ENCODE measurements at regions not wholly inside any gene's neighbourhood (a gene's known extent, or its start where the extent isn't known, plus 50 kb on each side); places are given as distances from the start of the nearest gene placed in this dataset.

DNA sequence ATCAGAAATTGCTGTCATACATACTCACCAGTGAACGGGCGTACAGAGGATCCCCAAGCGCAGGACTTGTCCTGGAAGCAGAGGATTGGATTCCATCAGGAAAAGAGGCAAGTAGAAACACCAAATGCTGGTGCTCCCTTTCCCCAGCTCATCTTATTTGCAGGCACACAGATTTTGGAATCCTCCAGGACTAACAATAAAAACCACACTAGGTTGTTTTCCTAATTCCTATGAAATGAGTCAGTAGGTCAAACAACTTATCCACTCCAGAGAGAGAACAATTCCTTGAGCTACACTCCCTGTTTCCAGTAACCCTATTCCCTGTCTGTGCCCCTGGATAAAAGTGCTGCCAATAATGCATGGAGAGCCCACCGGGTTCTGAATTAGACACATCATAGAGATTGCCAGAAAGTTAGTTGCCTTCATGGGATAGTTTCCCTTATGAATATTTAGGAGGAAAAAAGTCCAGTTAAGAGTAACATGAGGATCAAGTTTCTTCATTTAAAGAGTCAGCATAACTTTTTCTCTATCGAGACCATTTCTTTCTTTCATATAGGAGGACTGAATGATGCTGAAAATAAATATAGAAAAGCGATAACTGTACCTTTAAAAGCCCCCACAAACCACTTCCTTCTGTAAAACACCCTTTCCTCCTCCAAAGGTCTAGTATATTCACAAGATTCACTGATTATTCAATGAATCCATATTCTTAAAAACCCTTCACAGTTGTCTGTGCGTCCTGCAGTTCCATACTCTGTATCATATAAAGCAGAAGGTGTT lies 178.3 kb upstream of the KLF14 start:
- peak in 2 of 3 donors; percentile 43 to 74 for DNase-seq

- DNase-seq, result peak; percentile 56 to 95 (median 74)
These were observed 179.0 kb upstream of the KLF14 start for GRCh38 chr7:130912862-130913638.

DNA sequence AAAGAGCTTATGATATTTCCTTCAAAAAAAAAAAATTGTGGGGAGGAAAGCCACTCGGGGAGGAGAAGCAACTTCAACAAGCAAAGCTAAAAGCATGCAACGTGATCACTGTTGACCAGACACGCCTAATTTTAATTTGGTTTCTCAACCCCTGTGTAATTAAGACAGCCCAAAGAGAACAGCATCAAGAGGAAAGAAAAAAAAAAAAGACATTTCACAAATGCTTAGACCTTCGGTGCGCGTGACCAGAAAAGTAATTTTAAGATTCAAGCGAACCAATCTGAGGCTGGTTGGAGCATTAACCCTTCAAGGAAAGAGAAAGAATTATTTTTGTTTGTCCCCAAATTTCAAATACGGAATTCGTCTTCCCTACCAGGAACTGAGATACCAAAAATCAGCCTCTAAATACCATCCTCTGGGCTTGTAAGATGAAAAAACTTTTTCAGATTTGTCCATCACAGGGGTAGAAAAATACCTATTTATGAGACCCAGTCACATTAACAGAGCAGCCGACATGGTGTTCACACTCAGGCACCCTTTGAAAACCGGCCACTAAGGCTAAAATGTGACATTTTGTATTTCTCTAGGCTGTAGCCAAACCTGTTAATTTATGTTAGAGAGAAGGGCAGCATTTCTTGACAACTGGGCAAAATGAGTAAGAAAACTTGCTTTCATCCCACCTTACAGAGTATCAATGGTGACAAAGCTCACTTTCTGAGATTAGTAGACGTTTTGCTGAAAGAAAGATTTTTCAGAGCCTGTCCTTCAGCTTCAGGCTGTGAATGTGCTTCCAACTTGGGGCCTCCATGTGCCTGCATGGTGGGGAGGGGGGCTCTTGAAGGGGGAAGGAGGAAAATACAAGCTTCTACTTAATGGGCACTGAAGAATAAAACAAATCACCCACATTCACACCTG lies 179.9 kb upstream of the KLF14 start:
- no peak for DNase-seq

- DNase-seq, result no peak
These were observed 180.7 kb upstream of the KLF14 start for GRCh38 chr7:130914554-130915294.

- no peak for DNase-seq
These were observed 183.7 kb upstream of the KLF14 start for GRCh38 chr7:130917669-130918128.

DNA sequence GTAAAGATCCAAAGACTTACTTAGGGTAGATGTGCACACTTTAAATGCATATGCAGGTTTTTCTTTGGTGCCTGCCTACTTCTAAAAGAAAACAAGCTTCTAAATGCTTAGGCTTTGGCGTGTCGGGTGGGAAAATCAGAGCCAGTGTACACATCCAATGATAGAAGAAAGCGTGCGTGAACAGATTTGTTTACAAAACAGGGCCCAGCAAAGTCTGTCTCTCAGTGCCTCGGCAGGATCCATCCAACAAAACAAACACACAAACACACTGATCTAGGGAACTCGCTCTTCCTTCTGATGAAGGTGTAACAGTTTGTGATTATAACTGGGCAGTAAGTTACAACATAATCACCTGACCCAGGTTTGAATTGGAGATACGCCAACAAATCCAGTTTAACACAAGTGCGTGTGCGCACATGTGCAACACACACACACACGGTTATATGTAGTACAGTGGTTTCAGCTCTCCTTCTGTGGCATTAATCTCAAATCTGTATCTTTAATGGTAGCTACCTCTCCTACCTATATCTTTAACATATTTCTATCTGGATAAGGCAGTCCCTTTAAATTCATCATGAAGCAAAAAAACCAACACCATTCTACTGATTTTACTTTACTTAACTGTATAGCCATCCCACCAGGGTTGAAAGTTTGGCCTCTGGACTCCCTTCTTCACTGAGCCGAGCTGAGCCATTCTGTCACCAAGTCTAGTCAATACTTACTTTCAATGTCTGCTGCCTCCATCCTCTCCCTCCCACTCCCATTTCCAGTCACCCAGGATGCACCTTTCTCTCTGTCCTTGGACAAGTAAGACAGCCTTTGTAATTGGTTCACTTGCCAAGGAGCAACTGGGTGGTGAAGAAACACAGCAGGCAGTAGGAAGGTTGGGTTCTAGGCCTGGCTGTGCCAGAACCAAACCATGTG lies 184.4 kb upstream of the KLF14 start:
- DNase-seq, result no peak

DNA sequence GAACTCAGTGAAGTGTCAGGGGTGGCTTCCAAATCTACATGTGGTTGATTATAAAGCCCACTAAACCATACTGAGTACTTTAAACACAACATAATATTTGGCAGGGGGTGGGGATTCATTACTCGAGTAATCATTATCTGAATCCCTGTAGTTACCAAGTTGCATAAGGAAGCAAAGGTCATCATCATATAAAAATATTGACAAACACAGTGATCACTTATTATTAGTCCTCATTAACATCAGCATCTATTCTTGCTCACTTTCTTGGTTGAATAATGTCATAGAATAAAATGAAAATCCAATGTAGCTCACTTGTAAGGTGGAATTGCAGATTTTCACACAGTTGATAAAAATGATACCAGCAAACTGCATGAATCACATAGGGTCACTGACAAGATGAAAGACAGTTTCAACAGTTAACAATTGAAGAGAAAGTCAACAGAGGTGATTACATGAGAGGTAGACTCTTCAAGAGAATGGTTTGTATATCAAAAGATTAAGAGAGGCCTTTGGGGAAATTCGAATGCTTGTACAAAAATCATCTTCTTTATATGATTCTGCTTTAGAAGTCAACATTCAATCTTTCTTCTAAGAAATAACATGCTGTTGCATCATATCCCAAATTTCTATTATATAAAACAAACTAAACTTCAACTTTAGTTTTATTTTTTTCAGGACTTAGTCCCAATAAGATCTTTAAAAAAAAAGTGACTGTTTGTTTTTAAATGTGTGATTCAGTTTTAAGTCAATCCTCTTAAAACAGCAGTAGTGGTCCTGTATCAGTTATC lies 185.5 kb upstream of the KLF14 start:
- DNase-seq, result no peak

GRCh38 chr7:130920122-130920521 lies 186.1 kb upstream of the KLF14 start:
- DNase-seq, result no peak

- peak in 1 of 3 donors; percentile 69 for DNase-seq
These were observed 187.6 kb upstream of the KLF14 start for GRCh38 chr7:130921391-130922180.

- DNase-seq, result no peak
These were observed 188.5 kb upstream of the KLF14 start for GRCh38 chr7:130922206-130923112.

- DNase-seq, result no peak
These were observed 189.4 kb upstream of the KLF14 start for GRCh38 chr7:130923365-130923764.

DNA sequence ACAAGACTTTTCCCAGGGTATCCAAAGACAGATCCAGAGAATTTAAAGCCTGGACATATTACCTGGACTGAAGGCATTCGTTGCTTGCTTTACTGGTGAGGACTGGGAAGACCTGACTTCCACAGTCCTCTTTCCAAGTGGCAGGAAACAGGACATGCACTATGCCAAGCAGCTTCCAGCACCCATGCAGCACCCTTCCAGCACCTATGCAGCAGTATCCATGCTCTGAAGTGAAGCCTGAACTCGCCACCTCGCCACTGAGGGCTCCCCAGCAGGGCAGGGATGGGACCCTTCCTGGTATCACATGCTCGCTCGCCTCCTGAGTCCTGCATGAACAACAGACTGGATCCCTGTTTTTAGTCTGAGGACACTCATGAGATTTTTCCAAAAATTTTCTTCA lies 189.9 kb upstream of the KLF14 start:
- DNase-seq, result no peak

DNA sequence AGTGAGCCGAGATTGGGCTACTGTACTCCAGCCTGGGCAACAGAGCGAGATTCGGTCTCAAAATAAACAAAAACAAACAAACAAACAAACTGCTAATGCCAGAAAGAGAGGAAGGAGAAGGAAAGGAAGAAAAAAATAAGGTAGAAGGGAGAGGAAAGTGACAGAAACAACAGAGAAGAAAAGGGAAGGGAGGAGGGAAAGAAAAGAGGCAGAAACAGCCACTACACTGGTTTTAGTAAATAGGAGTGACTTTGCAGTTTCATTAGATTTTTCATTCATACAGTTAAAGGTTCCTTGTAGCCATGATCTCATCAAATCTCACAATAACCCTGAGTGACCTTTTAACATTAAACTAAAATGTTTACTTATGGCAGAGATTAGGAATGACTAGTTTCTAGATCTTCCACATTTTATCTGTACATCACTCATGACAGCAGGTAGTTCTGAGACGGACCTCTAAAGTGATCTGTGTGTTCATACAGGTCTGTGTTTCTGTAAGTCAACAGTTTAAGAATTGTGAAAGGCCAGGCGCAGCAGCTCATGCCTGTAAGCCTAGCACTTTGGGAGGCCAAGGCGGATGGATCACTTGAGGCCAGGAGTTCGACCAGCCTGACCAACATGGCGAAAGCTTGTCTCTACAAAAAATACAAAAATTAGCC lies 191.3 kb upstream of the KLF14 start:
- no peak for DNase-seq

DNA sequence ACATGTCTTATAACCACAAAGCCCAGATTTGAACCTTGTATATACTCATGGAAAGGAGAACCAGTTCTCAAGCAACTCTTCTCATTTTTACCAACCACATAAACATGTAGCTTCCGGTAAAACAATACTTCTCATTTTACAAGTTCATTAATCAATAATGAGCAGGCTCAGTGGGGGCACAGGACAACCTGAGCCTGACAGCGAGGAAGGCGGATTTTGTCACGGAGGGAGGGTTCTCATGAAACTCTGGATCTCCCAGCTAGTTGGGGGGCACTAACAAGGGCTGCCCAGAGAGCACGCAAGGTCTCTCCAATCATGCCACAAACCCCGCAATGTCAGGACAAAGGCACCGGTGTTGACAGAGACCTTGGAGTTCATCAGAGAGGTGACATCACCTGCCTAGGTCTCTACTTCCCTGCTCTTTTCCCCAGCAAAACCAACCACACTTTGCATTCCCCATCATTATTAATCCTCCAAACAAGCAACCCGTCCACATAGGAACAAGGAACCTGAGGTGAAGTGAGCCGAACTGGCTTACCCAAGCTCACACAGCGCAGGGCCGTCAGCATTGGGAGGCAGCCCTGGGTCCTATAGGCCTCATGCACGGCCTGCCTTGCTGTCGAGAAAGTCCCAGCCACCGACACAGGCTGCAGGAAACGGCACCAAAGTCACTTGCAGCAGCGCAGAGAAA lies 192.1 kb upstream of the KLF14 start:
- DNase-seq, result no peak

DNA sequence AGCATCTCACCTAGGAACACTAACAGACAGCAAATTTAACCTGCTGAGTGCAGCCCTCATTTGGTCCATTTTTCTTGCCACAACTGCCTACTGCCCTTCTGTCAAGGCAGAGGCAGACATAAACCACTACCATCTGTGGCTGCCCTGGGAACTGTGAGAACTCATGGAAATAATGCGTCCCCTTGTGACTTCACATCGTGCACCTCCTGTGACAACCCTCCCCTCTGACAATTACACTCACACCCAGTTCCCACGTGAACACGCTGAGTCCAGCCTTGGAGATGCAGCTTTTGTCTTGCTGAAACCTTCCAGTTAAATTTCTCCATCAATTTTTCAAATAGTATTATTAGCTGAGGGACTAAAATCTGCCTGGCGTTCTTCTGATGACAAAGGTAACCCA lies 193.1 kb upstream of the KLF14 start:
- no peak for DNase-seq

DNA sequence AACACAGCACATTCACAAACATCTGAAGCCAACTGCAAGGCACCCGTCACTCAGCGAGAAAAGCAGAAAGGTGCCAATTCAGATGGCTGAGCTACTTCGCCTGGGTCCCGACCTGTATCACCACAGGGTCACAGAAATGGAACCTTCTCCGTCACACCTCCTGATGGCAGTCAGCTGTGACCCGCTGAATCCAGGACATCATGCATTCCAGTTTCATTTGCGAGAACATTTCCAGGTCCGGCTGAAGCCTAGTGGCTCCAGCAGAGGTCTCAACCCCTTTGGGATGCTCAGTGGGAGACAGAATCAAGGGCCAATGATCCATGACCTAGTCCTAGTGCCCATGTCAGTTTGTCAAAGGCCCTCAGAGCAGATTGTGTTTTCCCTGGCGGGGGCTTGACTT lies 193.6 kb upstream of the KLF14 start:
- DNase-seq, result no peak

Data from muscle of back (tissue), 3 donors.